IMR-90 (cell line): ENCODE measurements at regions not wholly inside any gene's neighbourhood (a gene's known extent, or its start where the extent isn't known, plus 50 kb on each side); places are given as distances from the start of the nearest gene placed in this dataset.

Source experiments
- ATAC-seq: fragments of 200-7000 bp; cut with Tn5 transposase; 2 replicates; pipeline ENCODE4 v1.9.1; 2020; ENCODE audit warnings: low read depth, mild to moderate bottlenecking, moderate library complexity
- BruUV-seq: library from RNA; stranded (reverse); fragments of 400-500 nt; replicated peaks from 2 replicates; lab custom pipeline; 2021; lab: Mats Ljungman, UMichigan
- CTCF ChIA-PET: fragments of 300-600 bp; formaldehyde crosslinking; extraction: SDS; loops from one replicate; lab custom pipeline; 2021; ENCODE audit warnings: antibody characterized with exemption; lab: Yijun Ruan, JAX
- POLR2A ChIA-PET: fragments of 300-600 bp; sonication (Branson Sonifier 250); formaldehyde crosslinking; loops from one replicate; lab custom pipeline; 2022; ENCODE audit warnings: antibody characterized with exemption; ENCODE audit not compliant: unreplicated experiment; lab: Charles Lee
- DNase-seq: peaks from one replicate; pipeline ENCODE4 v3.0.0; 2013
- H2AFZ ChIP-seq: replicated peaks from 2 replicates; pipeline ENCODE3; 2013; ENCODE audit warnings: low read length, mild to moderate bottlenecking; ENCODE audit not compliant: poor library complexity
- H2AK5ac ChIP-seq: 2 replicates; pipeline ENCODE4 v1.6.1; 2013; ENCODE audit warnings: low read depth, low read length, inconsistent platforms
- H2AK9ac ChIP-seq: replicated peaks from 2 replicates; pipeline ENCODE3; 2013; ENCODE audit warnings: mild to moderate bottlenecking, low read depth, low read length, moderate library complexity; ENCODE audit not compliant: poor library complexity
- H2BK120ac ChIP-seq: 2 replicates; pipeline ENCODE4 v1.6.1; 2013; ENCODE audit warnings: low read depth, low read length, inconsistent platforms
- H2BK15ac ChIP-seq: 3 replicates; pipeline ENCODE4 v1.6.1; 2013; ENCODE audit warnings: low read depth, low read length, inconsistent platforms
- H2BK20ac ChIP-seq: 2 replicates; pipeline ENCODE4 v1.6.1; 2013; ENCODE audit warnings: low read depth, mild to moderate bottlenecking, inconsistent platforms, low read length, moderate library complexity
- H2BK5ac ChIP-seq: 2 replicates; pipeline ENCODE4 v1.6.1; 2013; ENCODE audit warnings: mild to moderate bottlenecking, low read depth, low read length, inconsistent platforms; ENCODE audit not compliant: poor library complexity, severe bottlenecking
- H3K14ac ChIP-seq: replicated peaks from 2 replicates; pipeline ENCODE4 v1.6.1; 2013; ENCODE audit warnings: low read depth, low read length, inconsistent platforms
- H3K18ac ChIP-seq: 2 replicates; pipeline ENCODE4 v1.6.1; 2013; ENCODE audit warnings: low read depth, low read length, control low read depth
- H3K23ac ChIP-seq: 2 replicates; pipeline ENCODE4 v1.6.1; 2013; ENCODE audit warnings: low read depth, low read length, inconsistent platforms
- H3K27ac ChIP-seq: 2 replicates; pipeline ENCODE4 v1.5.1; 2013; ENCODE audit warnings: mild to moderate bottlenecking, control low read depth, low read length; ENCODE audit not compliant: insufficient read depth
- H3K27me3 ChIP-seq: 2 replicates; pipeline ENCODE4 v1.6.1; 2013; ENCODE audit warnings: low read length; ENCODE audit not compliant: control insufficient read depth, insufficient read depth
- H3K36me3 ChIP-seq: 2 replicates; pipeline ENCODE4 v1.6.1; 2013; ENCODE audit warnings: low read length, mixed read lengths; ENCODE audit not compliant: control insufficient read depth, insufficient read depth
- H3K4ac ChIP-seq: 2 replicates; pipeline ENCODE4 v1.6.1; 2013; ENCODE audit warnings: low read depth, low read length, inconsistent platforms
- H3K4me1 ChIP-seq: 2 replicates; pipeline ENCODE4 v1.6.1; 2013; ENCODE audit warnings: low read length, mixed read lengths; ENCODE audit not compliant: control insufficient read depth, insufficient read depth
- H3K4me2 ChIP-seq: 2 replicates; pipeline ENCODE4 v1.6.1; 2013; ENCODE audit warnings: low read depth, mild to moderate bottlenecking, control low read depth, low read length, moderate library complexity
- H3K4me3 ChIP-seq: 2 replicates; pipeline ENCODE4 v1.5.1; 2013; ENCODE audit warnings: low read depth, mild to moderate bottlenecking, control low read depth, low read length, moderate library complexity; ENCODE audit not compliant: insufficient read depth
- H3K56ac ChIP-seq: 2 replicates; pipeline ENCODE4 v1.6.1; 2013; ENCODE audit warnings: low read length, inconsistent platforms; ENCODE audit not compliant: insufficient read depth; ENCODE audit errors: extremely low read depth
- H3K79me1 ChIP-seq, 2 experiments: 2 replicates each; pipeline ENCODE4 v1.6.1; 2013; ENCODE audit warnings: low read length in 2 of 2, inconsistent platforms in 1 of 2, low read depth in 1 of 2
- H3K9ac ChIP-seq: 2 replicates; pipeline ENCODE4 v1.6.1; 2013; ENCODE audit warnings: low read depth, low read length, control low read depth
- H3K9me1 ChIP-seq: 2 replicates; pipeline ENCODE4 v1.6.1; 2013; ENCODE audit warnings: low read length, inconsistent platforms; ENCODE audit not compliant: insufficient read depth
- H3K9me3 ChIP-seq: 2 replicates; pipeline ENCODE4 v1.6.1; 2013; ENCODE audit warnings: low read length; ENCODE audit not compliant: control insufficient read depth, insufficient read depth
- H4K20me1 ChIP-seq: 2 replicates; pipeline ENCODE4 v1.6.1; 2013; ENCODE audit warnings: low read length, inconsistent platforms; ENCODE audit not compliant: insufficient read depth
- H4K5ac ChIP-seq: 2 replicates; pipeline ENCODE4 v1.6.1; 2013; ENCODE audit warnings: mild to moderate bottlenecking, low read depth, low read length, control low read depth
- H4K8ac ChIP-seq, 2 experiments: 2 replicates each; pipeline ENCODE4 v1.6.1; 2013; ENCODE audit warnings: low read depth in 2 of 2, low read length in 2 of 2, control low read depth in 1 of 2, inconsistent platforms in 1 of 2
- H4K91ac ChIP-seq: 2 replicates; pipeline ENCODE4 v1.6.1; 2013; ENCODE audit warnings: low read depth, low read length, inconsistent platforms; ENCODE audit not compliant: insufficient read depth
- BHLHE40 ChIP-seq: fragments of 150-350 bp; IDR thresholded peaks from 2 replicates; pipeline ENCODE4 v1.6.1; 2016; ENCODE audit warnings: mild to moderate bottlenecking, low read depth, low read length
- CEBPB ChIP-seq: IDR thresholded peaks from 2 replicates; pipeline ENCODE4 v1.6.1; 2012; ENCODE audit warnings: low read depth, low read length, improper control_type of control experiment
- FOS ChIP-seq: fragments of 150-350 bp; IDR thresholded peaks from 2 replicates; pipeline ENCODE4 v1.6.1; 2016; ENCODE audit warnings: low read depth, low read length
- MAZ ChIP-seq: IDR thresholded peaks from 2 replicates; pipeline ENCODE4 v1.6.1; 2012; ENCODE audit warnings: low read depth, mild to moderate bottlenecking, low read length, improper control_type of control experiment, moderate library complexity, borderline replicate concordance
- RAD21 ChIP-seq: IDR thresholded peaks from 2 replicates; pipeline ENCODE4 v1.6.1; 2012; ENCODE audit warnings: low read length, improper control_type of control experiment
- RCOR1 ChIP-seq: IDR thresholded peaks from 2 replicates; pipeline ENCODE4 v1.6.1; 2012; ENCODE audit warnings: mild to moderate bottlenecking, low read length, improper control_type of control experiment; ENCODE audit not compliant: insufficient replicate concordance
- SMC3 ChIP-seq: fragments of 150-350 bp; IDR thresholded peaks from 2 replicates; pipeline ENCODE4 v1.6.1; 2016; ENCODE audit warnings: low read depth, mild to moderate bottlenecking, antibody characterized with exemption, low read length, moderate library complexity
- WGBS, 2 experiments: methylation state at CpG; one replicate each; pipeline versions ENCODE4 v1.1.5 to v1.1.7; 2013; ENCODE audit warnings: missing lambda C conversion rate in 2 of 2; ENCODE audit not compliant: insufficient read length in 1 of 2; ENCODE audit errors: extremely low coverage in 2 of 2; 5-methylcytosine and 5-hydroxymethylcytosine counted together
- dilution Hi-C: fragments of 300-500 bp; cut with HindIII; formaldehyde crosslinking; loops from one replicate; pipeline ENCODE4 v1.14.3; 2018; ENCODE audit warnings: low sequenced_read_pairs; ENCODE audit not compliant: unreplicated experiment
- in situ Hi-C: fragments of 300-500 bp; cut with MboI; formaldehyde crosslinking; loops from 3 replicates; pipeline ENCODE4 v1.14.3; 2019; ENCODE audit warnings: low sequenced_read_pairs, inconsistent platforms, mixed read lengths
- intact Hi-C: fragments of 100-400 bp; cut with micrococcal nuclease; formaldehyde crosslinking; loops from 2 replicates; pipeline ENCODE4 v1.10.0; 2022
- TF ChIP-seq, protein P1 (sequence below): fragments of 150-350 bp; IDR thresholded peaks from 2 replicates; pipeline ENCODE4 v1.6.1; 2017; ENCODE audit warnings: mild to moderate bottlenecking, antibody characterized with exemption, low read length, low read depth

DNA sequence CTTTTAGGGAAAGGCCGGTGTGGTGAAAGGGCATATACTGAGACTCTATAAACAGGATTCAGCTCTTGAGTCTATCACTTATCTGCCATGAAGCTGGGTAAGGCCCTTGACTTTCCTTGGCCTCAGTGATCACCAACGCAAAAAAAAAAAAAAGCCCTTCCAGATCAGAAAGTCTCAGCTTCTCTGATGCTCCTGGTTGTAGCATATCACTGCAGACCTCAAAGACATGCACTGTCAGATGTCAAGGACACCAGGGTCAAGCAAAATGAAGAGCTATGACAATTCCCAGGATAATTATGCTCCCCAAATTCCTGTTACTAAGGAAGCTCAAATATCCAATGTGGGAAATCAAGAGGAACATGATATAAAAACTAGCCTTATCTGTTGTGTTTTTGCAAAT is 68.3 kb upstream of the IFNE start:
- ATAC-seq = no peak
- H3K4me3 ChIP-seq = no peak overlapping the region; the same call in 1 of the 2 replicates
- dilution Hi-C loops = loop anchor here (25.0 kb wide), 1 partner anchor 237 kb away; no protein-coding TSS in a partner anchor

More for the DNA sequence above, 68.3 kb upstream of the IFNE start:
- 100% methylated on average over 1 of the region's 2 CpGs; no CpG with 5 or more reads in 1 of the 2 experiments for WGBS, 2 experiments
- H2BK5ac ChIP-seq = peak overlapping the region; percentile 94
- H4K91ac ChIP-seq = no peak overlapping the region
- H3K9me1 ChIP-seq = peaks cover 5% of the 10 kb centered on the region; the same call in 1 of the 2 replicates
- no peak overlapping the region; the same call in 1 of the 2 replicates for H3K9ac ChIP-seq
- H3K18ac ChIP-seq = peak overlapping the region; percentile 90
- H4K8ac ChIP-seq = peak overlapping the region; percentile 50 to 54; a peak in 3 of 4 replicates
- H2BK15ac ChIP-seq = peak overlapping the region; percentile 43; the same call in 2 of the 3 replicates
- peak overlapping the region; percentile 20; the same call in 1 of the 2 replicates for H2BK120ac ChIP-seq
- H3K27me3 ChIP-seq = no peaks in the 10 kb centered on the region
- no peaks in the 10 kb centered on the region for H3K9me3 ChIP-seq
- peak overlapping the region; percentile 56; the same call in 1 of the 2 replicates for H3K27ac ChIP-seq
- intact Hi-C loops (loop anchor here (10.0 kb wide), 3 partner anchors 46 to 444 kb away; partner anchors contain the start of genes CDKN2A, CDKN2B-AS1 and KLHL9), in situ Hi-C loops (no loop called here)
- no peak overlapping the region for H3K56ac ChIP-seq
- peak overlapping the region; percentile 73; the same call in 1 of the 2 replicates for H2AK5ac ChIP-seq
- no peaks in the 10 kb centered on the region; the same call in 1 of the 2 replicates for H3K36me3 ChIP-seq
- H3K79me1 ChIP-seq = peaks cover 0 to 41% of the 10 kb centered on the region in 2 experiments; a peak in 2 of 4 replicates
- peak overlapping the region; percentile 91 for H3K4me2 ChIP-seq
- H2AK9ac ChIP-seq = no peak overlapping the region
- TF ChIP-seq RAD21 (no peak), BHLHE40 (no peak), SMC3 (no peak), RCOR1 (no peak), CEBPB (no peak), MAZ (no peak), FOS (no peak)
- TF ChIP-seq, protein P1, sequence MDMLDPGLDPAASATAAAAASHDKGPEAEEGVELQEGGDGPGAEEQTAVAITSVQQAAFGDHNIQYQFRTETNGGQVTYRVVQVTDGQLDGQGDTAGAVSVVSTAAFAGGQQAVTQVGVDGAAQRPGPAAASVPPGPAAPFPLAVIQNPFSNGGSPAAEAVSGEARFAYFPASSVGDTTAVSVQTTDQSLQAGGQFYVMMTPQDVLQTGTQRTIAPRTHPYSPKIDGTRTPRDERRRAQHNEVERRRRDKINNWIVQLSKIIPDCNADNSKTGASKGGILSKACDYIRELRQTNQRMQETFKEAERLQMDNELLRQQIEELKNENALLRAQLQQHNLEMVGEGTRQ = no peak
- no peak overlapping the region for H2AFZ ChIP-seq
- DNase-seq = no peak
- H4K20me1 ChIP-seq = peaks cover 4% of the 10 kb centered on the region; the same call in 1 of the 2 replicates
- H3K23ac ChIP-seq = peak overlapping the region; percentile 69
- peaks cover 22% of the 10 kb centered on the region for H3K4me1 ChIP-seq
- peak overlapping the region; percentile 70 for H4K5ac ChIP-seq
- peak overlapping the region; percentile 30; the same call in 1 of the 2 replicates for H2BK20ac ChIP-seq
- CTCF ChIA-PET = interaction anchor here (0.5 to 0.6 kb wide), 2 partner anchors 32 to 45 kb away, joined by 3 to 5 read pairs; no protein-coding TSS in a partner anchor
- BruUV-seq = no TSS peak
- POLR2A ChIA-PET = no interaction called here
- peak overlapping the region; percentile 63 for H3K14ac ChIP-seq
- H3K4ac ChIP-seq = peak overlapping the region; percentile 55
